ENCODE measurements at regions not wholly inside any gene's neighbourhood (a gene's known extent, or its start where the extent isn't known, plus 50 kb on each side); places are given as distances from the start of the nearest gene placed in this dataset.

DNA sequence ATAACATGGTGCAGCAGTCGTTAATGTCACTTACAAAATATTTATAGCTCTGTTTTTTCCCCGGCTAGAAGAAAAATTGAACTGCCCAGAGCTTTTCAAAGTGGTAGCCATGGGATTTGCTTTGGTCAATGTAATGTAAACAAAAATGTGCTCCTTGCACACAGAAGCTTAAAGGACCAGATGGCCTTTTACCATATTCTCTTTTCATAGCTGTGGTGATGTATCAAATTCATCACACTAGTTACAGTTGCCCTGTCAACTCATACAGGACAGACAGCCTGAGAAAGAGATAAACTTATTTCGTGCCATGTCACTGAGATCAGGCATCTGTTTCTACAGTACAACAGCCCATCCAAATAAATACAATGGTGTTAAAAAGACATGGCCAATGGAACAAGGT lies 368.1 kb upstream of the CDH19 start:
- TF ChIP-seq, protein P1, sequence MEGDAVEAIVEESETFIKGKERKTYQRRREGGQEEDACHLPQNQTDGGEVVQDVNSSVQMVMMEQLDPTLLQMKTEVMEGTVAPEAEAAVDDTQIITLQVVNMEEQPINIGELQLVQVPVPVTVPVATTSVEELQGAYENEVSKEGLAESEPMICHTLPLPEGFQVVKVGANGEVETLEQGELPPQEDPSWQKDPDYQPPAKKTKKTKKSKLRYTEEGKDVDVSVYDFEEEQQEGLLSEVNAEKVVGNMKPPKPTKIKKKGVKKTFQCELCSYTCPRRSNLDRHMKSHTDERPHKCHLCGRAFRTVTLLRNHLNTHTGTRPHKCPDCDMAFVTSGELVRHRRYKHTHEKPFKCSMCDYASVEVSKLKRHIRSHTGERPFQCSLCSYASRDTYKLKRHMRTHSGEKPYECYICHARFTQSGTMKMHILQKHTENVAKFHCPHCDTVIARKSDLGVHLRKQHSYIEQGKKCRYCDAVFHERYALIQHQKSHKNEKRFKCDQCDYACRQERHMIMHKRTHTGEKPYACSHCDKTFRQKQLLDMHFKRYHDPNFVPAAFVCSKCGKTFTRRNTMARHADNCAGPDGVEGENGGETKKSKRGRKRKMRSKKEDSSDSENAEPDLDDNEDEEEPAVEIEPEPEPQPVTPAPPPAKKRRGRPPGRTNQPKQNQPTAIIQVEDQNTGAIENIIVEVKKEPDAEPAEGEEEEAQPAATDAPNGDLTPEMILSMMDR (IDR thresholded peaks at IDR 0.05; ENCODE audit: low read length): no peak
- no peak for TF ChIP-seq EZH2 (optimal IDR thresholded peaks at IDR 0.05; ENCODE audit: low read depth, low read length)
- TF ChIP-seq EZH2phosphoT487 (IDR thresholded peaks at IDR 0.05; ENCODE audit: low read length): no peak
